ENCODE measurements at regions not wholly inside any gene's neighbourhood (a gene's known extent, or its start where the extent isn't known, plus 50 kb on each side); places are given as distances from the start of the nearest gene placed in this dataset.

DNA sequence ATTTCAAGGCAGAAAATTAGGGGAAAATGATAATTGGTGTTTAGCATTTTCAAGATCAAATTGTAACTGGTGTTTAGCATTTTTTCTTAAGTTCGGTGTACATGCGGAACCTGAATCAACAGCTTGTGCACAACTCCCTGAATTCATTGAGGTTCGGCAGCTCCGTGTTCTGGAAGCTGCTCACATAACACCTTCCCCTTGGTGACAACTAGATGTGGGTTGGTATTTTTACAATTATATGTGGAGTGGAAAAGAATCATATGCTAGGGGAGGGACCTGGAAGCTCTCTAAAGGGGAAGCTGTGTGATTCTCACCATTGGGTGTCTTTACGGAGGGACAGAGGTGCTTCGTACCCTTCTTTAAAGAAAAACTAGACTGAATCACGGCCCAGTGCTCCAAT lies 199.0 kb upstream of the MTNR1B start:
- DNase-seq, result no peak

GRCh38 chr11:92770981-92771380 lies 198.5 kb upstream of the MTNR1B start:
- no peak for DNase-seq

- no peak for DNase-seq
Measured at GRCh38 chr11:92771701-92772100, 197.8 kb upstream of the MTNR1B start.

DNA sequence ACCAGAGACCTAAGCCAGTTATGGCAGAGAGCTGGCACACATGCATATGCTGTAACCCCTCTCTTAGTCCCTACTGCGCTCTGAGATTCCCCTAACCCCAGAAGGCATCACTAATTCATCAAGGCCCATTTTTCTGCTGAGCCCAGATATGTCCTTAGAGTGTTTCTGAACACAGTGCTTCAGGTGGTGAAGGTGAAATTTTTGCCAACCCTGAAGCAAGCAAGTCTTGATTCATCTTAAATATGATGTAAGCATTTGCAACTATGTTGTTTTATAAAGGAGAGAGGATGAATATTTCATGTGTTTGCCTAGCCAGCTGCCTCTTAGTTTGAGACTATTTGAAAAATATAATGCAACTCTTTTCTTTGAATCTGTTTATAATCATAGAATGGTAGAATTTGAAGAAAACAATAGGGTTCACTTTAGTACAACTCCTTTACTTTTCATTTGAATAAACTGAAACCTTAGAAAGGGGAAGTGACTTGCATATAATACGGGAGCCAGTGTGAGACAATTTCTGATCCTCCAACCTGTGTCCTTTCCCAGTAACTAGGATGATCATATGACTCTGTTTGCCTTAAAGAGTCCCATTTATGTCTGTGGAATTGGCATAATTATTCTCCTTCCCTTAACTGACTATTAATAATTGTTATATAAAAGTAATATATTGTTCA lies 194.3 kb upstream of the MTNR1B start:
- no peak for DNase-seq

DNA sequence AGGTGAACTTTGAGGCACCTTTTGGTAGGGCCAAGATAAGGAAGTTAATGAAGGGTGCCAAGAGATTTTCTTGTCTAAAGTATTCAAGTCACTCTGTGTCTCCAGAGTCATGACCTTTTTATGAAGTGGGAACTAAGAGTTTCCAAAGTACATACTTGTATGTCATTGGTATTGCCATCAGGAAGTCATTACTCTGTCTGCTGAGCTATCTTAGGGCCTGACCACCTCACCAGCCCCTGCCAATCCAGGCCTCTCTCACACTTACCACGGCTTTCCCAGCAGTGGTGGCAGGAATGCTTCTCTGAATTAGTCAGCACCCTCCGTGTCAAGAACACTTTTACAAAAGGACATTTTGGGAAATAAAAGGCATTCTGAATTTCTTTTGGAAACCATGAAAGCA lies 192.8 kb upstream of the MTNR1B start:
- DNase-seq, result no peak

DNA sequence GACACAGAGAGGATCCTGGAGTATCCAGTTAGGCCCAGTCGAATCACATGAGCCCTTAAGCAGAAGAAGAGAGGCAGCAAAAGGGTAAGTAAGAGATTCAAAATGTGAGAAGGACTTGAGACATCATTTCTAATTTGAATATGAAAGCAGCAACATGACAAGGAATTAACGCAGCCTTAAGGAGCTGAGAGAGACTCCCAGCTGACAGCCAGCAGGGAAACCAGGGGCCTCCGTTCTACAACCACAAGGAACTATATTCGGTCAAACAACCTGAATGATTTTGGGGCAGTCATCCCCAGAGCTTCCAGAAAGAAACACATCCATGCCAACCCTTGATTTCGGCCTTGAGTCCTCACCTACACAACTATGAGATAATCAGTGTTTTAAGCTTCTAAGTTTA lies 189.7 kb upstream of the MTNR1B start:
- DNase-seq, result no peak

GRCh38 chr11:92781151-92781550 lies 188.3 kb upstream of the MTNR1B start:
- no peak for DNase-seq

DNA sequence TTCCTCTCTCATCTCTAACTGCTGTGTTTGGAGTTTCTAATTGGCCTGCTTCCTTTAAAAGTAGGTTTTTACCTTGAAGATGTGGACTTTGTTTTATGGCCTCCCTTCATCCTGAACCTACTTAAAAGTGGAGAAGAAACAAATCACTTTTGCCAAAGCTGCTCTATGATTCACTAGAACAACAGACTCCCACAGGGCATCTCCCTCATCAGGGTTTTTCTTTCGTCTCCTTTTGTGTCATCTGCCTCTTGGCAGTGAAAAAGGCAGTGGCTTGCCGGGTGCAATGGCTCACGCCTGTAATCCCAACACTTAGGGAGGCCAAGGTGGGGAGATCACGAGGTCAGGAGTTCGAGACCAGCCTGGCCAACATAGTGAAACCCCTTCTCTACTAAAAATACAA lies 186.6 kb upstream of the MTNR1B start:
- DNase-seq, result no peak

DNA sequence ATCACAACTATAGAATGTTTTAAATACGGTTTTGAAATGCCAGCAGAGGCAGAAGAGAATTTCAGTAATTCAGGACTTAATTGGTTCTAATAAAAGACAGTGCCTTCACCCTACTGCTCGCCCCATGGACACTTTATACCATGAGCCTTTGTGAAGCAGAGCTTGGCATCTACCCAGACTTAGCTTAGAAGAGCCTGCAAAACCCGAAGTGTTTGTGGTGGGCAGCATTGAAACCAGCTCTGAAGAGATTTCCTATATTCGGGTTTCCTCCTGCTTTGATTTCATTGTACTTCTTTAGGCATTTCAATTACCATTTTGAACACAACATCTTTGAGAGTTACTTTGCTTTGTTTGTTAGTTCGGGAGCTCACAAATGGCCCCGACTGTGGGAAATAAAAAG lies 185.1 kb upstream of the MTNR1B start:
- DNase-seq, result no peak

DNA sequence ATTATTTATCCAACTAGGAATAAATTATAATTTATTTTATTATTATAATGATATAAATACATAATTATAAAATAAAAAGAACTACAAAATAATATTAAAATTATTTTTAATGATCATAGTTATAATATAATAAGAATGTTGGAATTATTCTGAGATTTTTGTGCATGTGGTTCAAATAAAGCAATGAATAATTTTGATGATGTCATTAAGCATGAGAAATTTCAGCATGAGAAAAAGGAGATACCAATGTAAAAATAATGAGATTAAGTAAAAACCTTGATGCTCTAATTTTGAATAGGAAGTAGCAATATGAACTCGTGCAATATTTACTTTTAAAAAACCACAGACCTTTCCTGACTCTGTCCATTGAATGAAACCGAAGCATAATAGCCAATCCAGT lies 181.8 kb upstream of the MTNR1B start:
- DNase-seq, result no peak

- no peak for DNase-seq
Measured at GRCh38 chr11:92789761-92790160, 179.7 kb upstream of the MTNR1B start.

- no peak for DNase-seq
Measured at GRCh38 chr11:92790366-92790765, 179.1 kb upstream of the MTNR1B start.

DNA sequence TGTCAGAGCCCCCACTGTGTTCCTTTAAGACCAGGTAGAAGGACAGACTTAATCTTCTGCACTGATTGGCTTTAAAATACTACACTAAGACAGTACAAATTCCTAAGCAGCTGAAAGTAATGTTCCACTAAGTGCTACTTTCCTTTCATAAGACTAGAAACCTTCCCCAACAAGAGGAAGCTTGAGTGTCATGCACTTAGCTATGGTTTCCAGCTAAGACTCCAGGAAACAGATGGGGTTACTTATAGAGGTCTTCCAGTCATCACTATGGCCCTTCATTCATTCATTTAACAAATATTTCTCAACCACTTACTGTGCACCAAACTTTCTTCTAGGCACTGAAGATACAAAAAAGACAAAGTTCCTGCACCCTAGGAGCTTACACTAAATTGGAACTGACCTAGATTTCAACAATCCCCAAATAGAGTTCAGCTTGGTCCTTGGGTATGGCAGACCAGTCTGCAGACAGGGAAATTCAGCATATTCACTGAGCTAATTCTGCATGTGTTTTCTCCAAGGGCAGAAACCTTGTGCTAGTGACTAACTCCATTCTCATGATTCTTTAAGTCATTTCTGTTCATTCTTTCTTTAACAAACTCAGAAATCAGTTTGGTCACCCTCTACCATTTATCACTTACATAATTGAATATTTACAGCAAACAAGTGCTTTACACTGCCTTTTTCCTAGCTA lies 178.4 kb upstream of the MTNR1B start:
- peak; percentile 1 for DNase-seq

GRCh38 chr11:92791886-92792285 lies 177.6 kb upstream of the MTNR1B start:
- DNase-seq, result no peak

GRCh38 chr11:92793189-92793588 lies 176.3 kb upstream of the MTNR1B start:
- no peak for DNase-seq

GRCh38 chr11:92794783-92795182 lies 174.7 kb upstream of the MTNR1B start:
- no peak for DNase-seq

GRCh38 chr11:92796744-92797143 lies 172.7 kb upstream of the MTNR1B start:
- DNase-seq, result no peak

DNA sequence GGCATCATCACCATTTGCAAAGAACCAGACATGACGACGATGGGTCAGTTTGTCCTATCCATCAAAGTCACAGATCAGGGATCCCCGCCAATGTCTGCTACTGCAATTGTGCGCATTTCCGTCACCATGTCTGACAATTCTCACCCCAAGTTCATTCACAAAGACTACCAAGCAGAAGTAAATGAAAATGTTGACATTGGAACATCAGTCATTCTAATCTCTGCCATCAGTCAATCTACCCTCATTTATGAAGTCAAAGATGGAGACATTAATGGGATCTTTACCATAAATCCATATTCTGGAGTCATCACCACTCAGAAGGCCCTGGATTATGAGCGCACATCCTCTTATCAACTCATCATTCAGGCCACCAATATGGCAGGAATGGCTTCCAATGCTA lies 171.6 kb upstream of the MTNR1B start:
- DNase-seq, result no peak

DNA sequence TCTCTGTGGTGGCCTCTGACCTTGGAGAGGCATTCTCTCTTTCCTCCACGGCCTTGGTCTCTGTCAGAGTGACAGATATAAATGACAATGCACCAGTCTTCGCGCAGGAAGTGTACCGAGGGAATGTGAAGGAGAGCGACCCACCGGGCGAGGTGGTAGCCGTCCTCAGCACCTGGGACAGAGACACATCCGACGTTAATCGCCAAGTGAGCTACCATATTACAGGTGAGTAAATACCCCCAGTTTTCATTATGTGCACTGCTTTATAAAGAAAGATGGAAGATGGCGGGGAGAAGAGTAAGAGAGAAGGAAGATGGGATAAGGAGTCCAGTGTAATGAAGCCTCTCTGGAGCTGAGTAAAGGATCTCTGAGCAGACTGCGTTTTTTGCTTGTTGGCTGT lies 167.8 kb upstream of the MTNR1B start:
- no peak for DNase-seq

DNA sequence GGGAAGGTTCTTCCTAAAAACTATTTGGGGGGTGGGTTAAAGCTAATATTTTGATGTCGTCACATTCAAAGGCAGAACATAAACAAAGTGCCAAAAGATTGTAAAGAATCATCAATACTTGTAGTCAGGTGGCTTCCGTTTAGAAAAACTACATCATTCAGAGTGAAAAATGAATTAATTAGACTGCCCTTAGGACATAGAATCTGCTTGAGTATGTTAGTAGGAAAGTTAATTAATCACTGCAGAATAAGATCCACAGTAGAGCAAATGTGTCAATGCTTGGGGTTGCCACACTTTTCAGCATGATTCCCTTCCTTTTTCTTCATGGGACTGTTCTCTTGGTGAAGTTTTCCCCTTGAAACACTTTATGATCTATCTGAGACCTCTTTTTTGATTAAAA lies 166.8 kb upstream of the MTNR1B start:
- no peak for DNase-seq

GRCh38 chr11:92803391-92803790 lies 166.1 kb upstream of the MTNR1B start:
- no peak for DNase-seq

DNA sequence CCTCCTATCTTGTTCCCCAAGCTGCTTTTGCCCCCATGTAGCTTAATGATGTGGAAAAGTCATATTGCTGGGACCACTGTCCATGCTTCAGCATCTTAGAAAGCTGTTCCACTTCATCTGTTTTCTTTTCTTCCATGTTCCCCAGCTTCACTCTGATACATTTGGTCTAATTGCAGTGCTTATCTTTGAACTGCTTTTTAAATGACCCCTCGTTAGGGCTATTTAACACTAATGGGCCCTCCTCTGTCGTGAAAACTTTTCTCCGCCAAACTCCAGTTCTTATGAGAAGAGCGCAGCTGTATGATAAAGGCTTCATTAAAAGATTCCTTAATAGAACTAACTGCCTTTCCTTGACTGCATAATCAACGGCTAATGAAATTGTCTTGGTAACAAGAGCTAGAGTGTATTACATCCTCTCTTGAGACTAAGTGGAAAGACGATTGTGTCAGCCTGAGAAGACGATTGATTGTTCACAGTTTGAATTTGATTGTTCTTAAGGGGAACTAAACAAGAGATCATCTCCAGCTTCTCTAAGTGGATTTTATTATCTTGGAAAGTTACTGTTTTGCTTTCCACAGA lies 165.0 kb upstream of the MTNR1B start:
- no peak for DNase-seq

DNA sequence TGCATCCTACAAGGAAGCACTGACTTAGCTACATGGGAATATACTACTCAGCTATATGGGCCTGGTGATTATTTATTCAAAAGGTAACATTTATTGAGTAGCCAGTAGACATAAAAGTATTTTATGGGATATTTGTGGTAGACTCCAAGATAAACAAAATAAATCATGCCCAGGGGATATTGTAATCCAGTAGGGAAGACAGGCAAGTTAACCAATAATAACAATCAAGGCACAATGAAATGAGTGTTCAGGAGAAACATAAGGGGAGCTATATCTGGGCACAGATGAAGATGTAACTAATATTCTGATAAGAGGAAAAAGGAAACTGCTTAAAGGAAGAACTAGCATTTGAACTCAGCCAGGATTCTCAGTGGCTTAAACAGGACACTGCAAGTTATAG lies 161.4 kb upstream of the MTNR1B start:
- no peak for DNase-seq

- DNase-seq, result no peak
Measured at GRCh38 chr11:92810423-92811064, 158.9 kb upstream of the MTNR1B start.

Data from hematopoietic multipotent progenitor cell treated with erythropoietin and hydrocortisone succinate and interleukin-3 and kit ligand, for 6 days (in vitro differentiated cells).